CD4-positive, alpha-beta T cell (primary cell): ENCODE measurements at regions not wholly inside any gene's neighbourhood (a gene's known extent, or its start where the extent isn't known, plus 50 kb on each side); places are given as distances from the start of the nearest gene placed in this dataset.

Source experiments
- ATAC-seq: fragments of 200-7000 bp; cut with Tn5 transposase; one replicate; pipeline ENCODE4 v1.10.0; 2022; ENCODE audit warnings: mild to moderate bottlenecking; ENCODE audit not compliant: poor library complexity
- CTCF ChIA-PET: fragments of 350-600 bp; sonication (Branson Sonifier 250); formaldehyde crosslinking; loops from one replicate; lab custom pipeline; 2021; ENCODE audit warnings: antibody characterized with exemption, inconsistent platforms; lab: Charles Lee
- POLR2A ChIA-PET: fragments of 350-600 bp; sonication (Branson Sonifier 250); formaldehyde crosslinking; loops from one replicate; lab custom pipeline; 2021; ENCODE audit warnings: antibody characterized with exemption, inconsistent platforms; lab: Charles Lee
- DNase-seq, 14 experiments: peaks; one replicate each; pipeline ENCODE4 v3.0.0-alpha.2; 2013 to 2020; ENCODE audit warnings: mixed read lengths in 2 of 14
- H3K27ac ChIP-seq, 2 donors: one replicate each; pipeline versions ENCODE4 v1.5.1 to v1.7.0; 2013; ENCODE audit warnings: low read length in 2 of 2, low read depth in 1 of 2, mild to moderate bottlenecking in 1 of 2
- H3K27me3 ChIP-seq, 2 experiments: 1 replicate in 1 of 2; 2 replicates in 1 of 2; pipeline versions ENCODE4 v1.6.1 to v1.7.0; 2013; ENCODE audit warnings: low read length in 2 of 2, control low read depth in 1 of 2, mild to moderate bottlenecking in 1 of 2, moderate library complexity in 1 of 2; ENCODE audit not compliant: insufficient read depth in 2 of 2, control insufficient read depth in 1 of 2
- H3K36me3 ChIP-seq: one replicate; pipeline ENCODE4 v1.6.1; 2013; ENCODE audit warnings: low read length, control low read depth; ENCODE audit not compliant: insufficient read depth
- H3K4me1 ChIP-seq: one replicate; pipeline ENCODE4 v1.6.1; 2013; ENCODE audit warnings: low read length, control low read depth; ENCODE audit not compliant: insufficient read depth
- H3K4me3 ChIP-seq: one replicate; pipeline ENCODE4 v1.5.1; 2013; ENCODE audit warnings: mild to moderate bottlenecking, low read length, moderate library complexity
- H3K9me3 ChIP-seq, 2 experiments: 1 replicate in 1 of 2; 2 replicates in 1 of 2; pipeline versions ENCODE4 v1.6.1 to v1.7.0; 2013; ENCODE audit warnings: low read length in 2 of 2, mild to moderate bottlenecking in 2 of 2, control low read depth in 1 of 2, moderate library complexity in 1 of 2; ENCODE audit not compliant: control insufficient read depth in 1 of 2, insufficient read depth in 1 of 2
- H3K27ac Mint-ChIP-seq: one replicate; pipeline ENCODE4 v1.8.0; 2020; ENCODE audit warnings: mixed read lengths
- H3K27me3 Mint-ChIP-seq: one replicate; pipeline ENCODE4 v1.8.0; 2021; ENCODE audit warnings: mixed read lengths
- H3K36me3 Mint-ChIP-seq: one replicate; pipeline ENCODE4 v1.8.0; 2021; ENCODE audit warnings: low read depth, mixed read lengths
- H3K4me1 Mint-ChIP-seq: one replicate; pipeline ENCODE4 v1.8.0; 2021; ENCODE audit warnings: low read depth, mixed read lengths
- H3K4me3 Mint-ChIP-seq: one replicate; pipeline ENCODE4 v1.8.0; 2020; ENCODE audit warnings: mild to moderate bottlenecking, mixed read lengths
- H3K9me3 Mint-ChIP-seq: one replicate; pipeline ENCODE4 v1.8.0; 2020; ENCODE audit warnings: mixed read lengths
- intact Hi-C, 2 experiments: fragments of 100-400 bp; cut with DNase I in 1 of 2; cut with micrococcal nuclease in 1 of 2; formaldehyde crosslinking; loops; one replicate each; pipeline versions ENCODE4 v1.15.1 to v1.9.0; 2023 to 2025; cut with DNase I, micrococcal nuclease
- TF ChIP-seq, protein P1 (sequence below): fragments of 200-600 bp; IDR thresholded peaks from one replicate; pipeline ENCODE4 v1.8.0; 2022; ENCODE audit warnings: antibody characterized with exemption, mild to moderate bottlenecking

DNA sequence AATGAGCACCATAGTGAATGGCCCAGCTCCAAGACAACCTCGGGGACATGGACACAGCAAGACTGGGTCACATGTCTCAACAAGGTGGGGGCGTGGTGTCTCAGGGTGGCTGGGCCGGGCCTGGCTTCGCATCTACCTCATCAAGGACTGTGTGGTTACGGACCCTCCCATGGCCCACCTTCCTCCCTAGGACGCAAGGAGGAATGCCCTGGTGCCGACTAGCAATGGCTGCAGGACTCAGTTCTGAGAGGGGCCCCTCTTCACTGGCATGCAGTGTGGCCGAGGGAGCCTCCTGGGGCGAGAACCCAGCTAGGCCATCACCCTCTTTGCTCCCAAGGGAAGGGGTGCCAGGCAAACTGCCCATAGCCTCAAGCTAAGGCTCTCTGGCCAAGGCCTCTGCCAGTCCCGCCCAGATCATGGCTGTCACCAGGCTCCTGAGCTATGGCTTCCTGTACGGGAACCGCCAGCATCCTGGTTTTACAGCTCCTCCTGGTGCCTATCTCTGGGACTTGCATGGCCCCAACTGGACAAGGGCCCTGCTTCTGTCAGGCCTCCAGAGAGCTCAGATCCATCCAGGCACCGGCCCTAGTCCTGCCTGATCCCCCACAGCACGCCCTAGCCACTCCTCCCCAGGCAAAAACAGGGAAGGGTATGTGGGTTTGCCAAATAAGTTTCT, 218.0 kb upstream of the AGTR2 start:
- Histone ChIP-seq H3K36me3 (no peaks in the 10 kb centered on the region), H3K27me3 (no peaks in the 10 kb centered on the region), H3K4me1 (no peaks in the 10 kb centered on the region), H3K27ac (no peak overlapping the region), H3K9me3 (peaks cover 0 to 27% of the 10 kb centered on the region in 2 experiments), H3K4me3 (no peak overlapping the region)
- ChIA-PET CTCF (no interaction called here), POLR2A (no interaction called here)
- H3K9me3 Mint-ChIP-seq: peaks cover 3% of the 10 kb centered on the region
- no peaks in the 10 kb centered on the region for H3K27me3 Mint-ChIP-seq
- H3K27ac Mint-ChIP-seq: no peak overlapping the region
- no peak for DNase-seq
- H3K36me3 Mint-ChIP-seq: no peaks in the 10 kb centered on the region
- ATAC-seq: no peak
- intact Hi-C loops: no loop called here
- H3K4me3 Mint-ChIP-seq: no peak overlapping the region
- no peaks in the 10 kb centered on the region for H3K4me1 Mint-ChIP-seq
- TF ChIP-seq, protein P1, sequence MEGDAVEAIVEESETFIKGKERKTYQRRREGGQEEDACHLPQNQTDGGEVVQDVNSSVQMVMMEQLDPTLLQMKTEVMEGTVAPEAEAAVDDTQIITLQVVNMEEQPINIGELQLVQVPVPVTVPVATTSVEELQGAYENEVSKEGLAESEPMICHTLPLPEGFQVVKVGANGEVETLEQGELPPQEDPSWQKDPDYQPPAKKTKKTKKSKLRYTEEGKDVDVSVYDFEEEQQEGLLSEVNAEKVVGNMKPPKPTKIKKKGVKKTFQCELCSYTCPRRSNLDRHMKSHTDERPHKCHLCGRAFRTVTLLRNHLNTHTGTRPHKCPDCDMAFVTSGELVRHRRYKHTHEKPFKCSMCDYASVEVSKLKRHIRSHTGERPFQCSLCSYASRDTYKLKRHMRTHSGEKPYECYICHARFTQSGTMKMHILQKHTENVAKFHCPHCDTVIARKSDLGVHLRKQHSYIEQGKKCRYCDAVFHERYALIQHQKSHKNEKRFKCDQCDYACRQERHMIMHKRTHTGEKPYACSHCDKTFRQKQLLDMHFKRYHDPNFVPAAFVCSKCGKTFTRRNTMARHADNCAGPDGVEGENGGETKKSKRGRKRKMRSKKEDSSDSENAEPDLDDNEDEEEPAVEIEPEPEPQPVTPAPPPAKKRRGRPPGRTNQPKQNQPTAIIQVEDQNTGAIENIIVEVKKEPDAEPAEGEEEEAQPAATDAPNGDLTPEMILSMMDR: no peak

DNA sequence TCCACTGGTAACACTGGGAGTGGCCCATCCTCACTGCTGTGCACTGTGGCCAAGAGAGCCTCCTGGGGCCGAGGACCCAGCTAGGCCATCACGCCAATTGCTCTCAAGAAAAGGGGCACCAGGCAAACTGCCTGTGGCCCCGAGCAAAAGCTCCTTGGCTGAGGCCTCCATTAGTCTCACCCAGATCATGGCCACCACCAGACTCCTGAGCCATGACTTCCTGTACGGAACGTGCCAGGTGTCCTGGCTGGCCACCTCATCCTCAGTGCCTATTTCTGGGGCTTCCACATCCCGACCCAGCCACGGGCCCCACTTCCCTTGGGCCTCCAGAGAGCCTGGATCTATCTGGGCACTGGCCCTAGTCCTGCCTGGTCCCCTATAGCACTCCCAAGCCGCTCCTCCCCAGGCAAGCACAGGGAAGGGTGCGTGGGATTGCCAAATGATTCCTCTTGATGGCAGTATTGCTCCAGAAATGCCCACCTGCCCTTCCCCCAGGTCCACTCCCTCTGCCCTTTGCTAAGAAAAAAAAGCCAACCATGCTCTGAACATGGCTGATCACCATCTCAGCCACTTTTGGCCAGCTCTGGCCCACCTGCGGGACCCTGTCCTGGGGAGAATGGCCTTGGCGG, 212.6 kb upstream of the AGTR2 start:
- H3K4me1 ChIP-seq: no peaks in the 10 kb centered on the region
- no peak for DNase-seq
- TF ChIP-seq, protein P1: no peak
- peaks cover 0 to 12% of the 10 kb centered on the region in 2 experiments for H3K9me3 ChIP-seq
- Mint-ChIP-seq H3K27me3 (no peaks in the 10 kb centered on the region), H3K4me3 (no peak overlapping the region), H3K4me1 (no peaks in the 10 kb centered on the region), H3K9me3 (no peaks in the 10 kb centered on the region), H3K36me3 (no peaks in the 10 kb centered on the region), H3K27ac (no peak overlapping the region)
- ATAC-seq: no peak
- intact Hi-C loops: no loop called here
- ChIA-PET CTCF (no interaction called here), POLR2A (no interaction called here)
- no peak overlapping the region for H3K27ac ChIP-seq
- no peaks in the 10 kb centered on the region for H3K27me3 ChIP-seq
- H3K4me3 ChIP-seq: no peak overlapping the region
- no peaks in the 10 kb centered on the region for H3K36me3 ChIP-seq

DNA sequence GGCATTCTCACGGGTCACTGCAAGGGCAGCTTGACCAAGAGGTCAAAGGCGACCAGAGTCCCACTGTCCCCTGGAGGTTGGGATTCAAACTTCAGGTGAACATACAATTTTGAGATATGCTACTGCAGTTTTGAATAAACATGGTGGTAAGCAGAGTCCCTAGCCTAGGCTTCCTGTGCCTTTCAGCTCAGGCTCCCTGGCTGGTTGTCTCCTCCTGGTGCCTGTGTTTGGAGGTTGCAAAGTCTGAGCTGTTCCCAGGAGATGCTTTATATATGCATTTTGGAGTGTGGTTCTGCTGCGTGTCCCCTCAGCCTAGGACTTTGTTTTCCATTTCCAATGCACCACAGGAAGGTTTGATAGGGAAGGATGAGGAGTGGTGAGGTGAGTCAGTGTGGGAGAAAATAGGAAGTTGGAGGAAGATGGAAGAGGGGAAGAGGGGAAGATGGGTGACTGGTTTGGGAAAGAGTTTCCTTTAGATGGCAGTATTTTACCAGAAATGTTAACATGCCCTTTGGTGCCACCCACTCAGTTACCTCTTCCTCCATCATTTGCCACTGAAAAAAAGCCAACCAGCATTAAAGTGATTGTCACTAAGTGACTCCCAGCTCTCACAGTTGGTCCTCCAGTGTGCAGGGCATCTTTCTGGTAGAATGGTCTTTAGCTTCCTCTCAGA, 211.7 kb upstream of the AGTR2 start:
- Mint-ChIP-seq H3K9me3 (no peaks in the 10 kb centered on the region), H3K4me1 (no peaks in the 10 kb centered on the region), H3K27me3 (no peaks in the 10 kb centered on the region), H3K4me3 (no peak overlapping the region), H3K27ac (no peak overlapping the region), H3K36me3 (no peaks in the 10 kb centered on the region)
- no peaks in the 10 kb centered on the region for H3K4me1 ChIP-seq
- ChIA-PET POLR2A (no interaction called here), CTCF (no interaction called here)
- H3K27ac ChIP-seq: no peak overlapping the region
- intact Hi-C loops: no loop called here
- ATAC-seq: no peak
- DNase-seq: no peak
- TF ChIP-seq, protein P1: no peak
- no peaks in the 10 kb centered on the region for H3K27me3 ChIP-seq
- no peak overlapping the region for H3K4me3 ChIP-seq
- H3K9me3 ChIP-seq: peaks cover 0 to 9% of the 10 kb centered on the region in 2 experiments
- no peaks in the 10 kb centered on the region for H3K36me3 ChIP-seq
